ENCODE measurements at regions not wholly inside any gene's neighbourhood (a gene's known extent, or its start where the extent isn't known, plus 50 kb on each side); places are given as distances from the start of the nearest gene placed in this dataset.

DNA sequence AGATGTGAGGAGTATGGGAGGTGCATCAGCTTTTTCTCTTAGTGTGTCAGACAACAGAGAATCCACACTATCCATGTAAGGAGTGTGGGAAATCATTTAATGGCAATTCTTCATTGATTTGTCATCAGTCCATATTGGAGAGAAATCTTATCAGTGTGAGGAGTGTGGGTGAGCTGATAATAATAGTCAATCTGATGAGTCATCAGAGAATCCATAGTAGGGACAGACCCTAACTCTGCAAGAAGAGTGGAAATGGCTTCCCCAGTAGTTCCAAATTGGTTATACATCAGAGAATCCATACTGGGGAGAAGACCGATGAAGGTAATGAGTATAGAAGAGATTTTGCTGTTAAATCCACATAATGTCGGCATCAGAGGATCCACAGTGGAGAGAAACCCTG is 150.5 kb upstream of the THUMPD2 start (continued):
- TF ChIP-seq, protein P1, sequence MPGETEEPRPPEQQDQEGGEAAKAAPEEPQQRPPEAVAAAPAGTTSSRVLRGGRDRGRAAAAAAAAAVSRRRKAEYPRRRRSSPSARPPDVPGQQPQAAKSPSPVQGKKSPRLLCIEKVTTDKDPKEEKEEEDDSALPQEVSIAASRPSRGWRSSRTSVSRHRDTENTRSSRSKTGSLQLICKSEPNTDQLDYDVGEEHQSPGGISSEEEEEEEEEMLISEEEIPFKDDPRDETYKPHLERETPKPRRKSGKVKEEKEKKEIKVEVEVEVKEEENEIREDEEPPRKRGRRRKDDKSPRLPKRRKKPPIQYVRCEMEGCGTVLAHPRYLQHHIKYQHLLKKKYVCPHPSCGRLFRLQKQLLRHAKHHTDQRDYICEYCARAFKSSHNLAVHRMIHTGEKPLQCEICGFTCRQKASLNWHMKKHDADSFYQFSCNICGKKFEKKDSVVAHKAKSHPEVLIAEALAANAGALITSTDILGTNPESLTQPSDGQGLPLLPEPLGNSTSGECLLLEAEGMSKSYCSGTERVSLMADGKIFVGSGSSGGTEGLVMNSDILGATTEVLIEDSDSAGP (CRISPR knock-in tag; IDR thresholded peaks at IDR 0.05): no peak
- TF ChIP-seq, protein P2, sequence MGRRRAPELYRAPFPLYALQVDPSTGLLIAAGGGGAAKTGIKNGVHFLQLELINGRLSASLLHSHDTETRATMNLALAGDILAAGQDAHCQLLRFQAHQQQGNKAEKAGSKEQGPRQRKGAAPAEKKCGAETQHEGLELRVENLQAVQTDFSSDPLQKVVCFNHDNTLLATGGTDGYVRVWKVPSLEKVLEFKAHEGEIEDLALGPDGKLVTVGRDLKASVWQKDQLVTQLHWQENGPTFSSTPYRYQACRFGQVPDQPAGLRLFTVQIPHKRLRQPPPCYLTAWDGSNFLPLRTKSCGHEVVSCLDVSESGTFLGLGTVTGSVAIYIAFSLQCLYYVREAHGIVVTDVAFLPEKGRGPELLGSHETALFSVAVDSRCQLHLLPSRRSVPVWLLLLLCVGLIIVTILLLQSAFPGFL (CRISPR knock-in tag; IDR thresholded peaks at IDR 0.05): no peak
- TF ChIP-seq, protein P3, sequence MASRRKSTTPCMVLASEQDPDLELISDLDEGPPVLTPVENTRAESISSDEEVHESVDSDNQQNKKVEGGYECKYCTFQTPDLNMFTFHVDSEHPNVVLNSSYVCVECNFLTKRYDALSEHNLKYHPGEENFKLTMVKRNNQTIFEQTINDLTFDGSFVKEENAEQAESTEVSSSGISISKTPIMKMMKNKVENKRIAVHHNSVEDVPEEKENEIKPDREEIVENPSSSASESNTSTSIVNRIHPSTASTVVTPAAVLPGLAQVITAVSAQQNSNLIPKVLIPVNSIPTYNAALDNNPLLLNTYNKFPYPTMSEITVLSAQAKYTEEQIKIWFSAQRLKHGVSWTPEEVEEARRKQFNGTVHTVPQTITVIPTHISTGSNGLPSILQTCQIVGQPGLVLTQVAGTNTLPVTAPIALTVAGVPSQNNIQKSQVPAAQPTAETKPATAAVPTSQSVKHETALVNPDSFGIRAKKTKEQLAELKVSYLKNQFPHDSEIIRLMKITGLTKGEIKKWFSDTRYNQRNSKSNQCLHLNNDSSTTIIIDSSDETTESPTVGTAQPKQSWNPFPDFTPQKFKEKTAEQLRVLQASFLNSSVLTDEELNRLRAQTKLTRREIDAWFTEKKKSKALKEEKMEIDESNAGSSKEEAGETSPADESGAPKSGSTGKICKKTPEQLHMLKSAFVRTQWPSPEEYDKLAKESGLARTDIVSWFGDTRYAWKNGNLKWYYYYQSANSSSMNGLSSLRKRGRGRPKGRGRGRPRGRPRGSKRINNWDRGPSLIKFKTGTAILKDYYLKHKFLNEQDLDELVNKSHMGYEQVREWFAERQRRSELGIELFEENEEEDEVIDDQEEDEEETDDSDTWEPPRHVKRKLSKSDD (conservative IDR thresholded peaks at IDR 0.05; ENCODE audit: low read length): no peak
- TF ChIP-seq, protein P4, sequence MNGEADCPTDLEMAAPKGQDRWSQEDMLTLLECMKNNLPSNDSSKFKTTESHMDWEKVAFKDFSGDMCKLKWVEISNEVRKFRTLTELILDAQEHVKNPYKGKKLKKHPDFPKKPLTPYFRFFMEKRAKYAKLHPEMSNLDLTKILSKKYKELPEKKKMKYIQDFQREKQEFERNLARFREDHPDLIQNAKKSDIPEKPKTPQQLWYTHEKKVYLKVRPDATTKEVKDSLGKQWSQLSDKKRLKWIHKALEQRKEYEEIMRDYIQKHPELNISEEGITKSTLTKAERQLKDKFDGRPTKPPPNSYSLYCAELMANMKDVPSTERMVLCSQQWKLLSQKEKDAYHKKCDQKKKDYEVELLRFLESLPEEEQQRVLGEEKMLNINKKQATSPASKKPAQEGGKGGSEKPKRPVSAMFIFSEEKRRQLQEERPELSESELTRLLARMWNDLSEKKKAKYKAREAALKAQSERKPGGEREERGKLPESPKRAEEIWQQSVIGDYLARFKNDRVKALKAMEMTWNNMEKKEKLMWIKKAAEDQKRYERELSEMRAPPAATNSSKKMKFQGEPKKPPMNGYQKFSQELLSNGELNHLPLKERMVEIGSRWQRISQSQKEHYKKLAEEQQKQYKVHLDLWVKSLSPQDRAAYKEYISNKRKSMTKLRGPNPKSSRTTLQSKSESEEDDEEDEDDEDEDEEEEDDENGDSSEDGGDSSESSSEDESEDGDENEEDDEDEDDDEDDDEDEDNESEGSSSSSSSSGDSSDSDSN (IDR thresholded peaks at IDR 0.05; ENCODE audit: borderline replicate concordance in 1 of 2, low read depth in 2 of 2, low read length in 2 of 2): no peak
- TF ChIP-seq ZFP36 (IDR thresholded peaks at IDR 0.05; ENCODE audit: low read depth, low read length, partially characterized antibody): no peak
- TF ChIP-seq, protein P5, sequence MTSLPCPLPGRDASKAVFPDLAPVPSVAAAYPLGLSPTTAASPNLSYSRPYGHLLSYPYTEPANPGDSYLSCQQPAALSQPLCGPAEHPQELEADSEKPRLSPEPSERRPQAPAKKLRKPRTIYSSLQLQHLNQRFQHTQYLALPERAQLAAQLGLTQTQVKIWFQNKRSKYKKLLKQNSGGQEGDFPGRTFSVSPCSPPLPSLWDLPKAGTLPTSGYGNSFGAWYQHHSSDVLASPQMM (CRISPR knock-in tag; IDR thresholded peaks at IDR 0.05): no peak
- TF ChIP-seq POLR2B (IDR thresholded peaks at IDR 0.05; ENCODE audit: low read depth, partially characterized antibody): no peak
- no peak for TF ChIP-seq FOXA3 (CRISPR knock-in tag; conservative IDR thresholded peaks at IDR 0.05 in 1 of 2, IDR thresholded peaks at IDR 0.05 in 1 of 2)
